HuH-7 (cell line): ENCODE measurements at regions not wholly inside any gene's neighbourhood (a gene's known extent, or its start where the extent isn't known, plus 50 kb on each side); places are given as distances from the start of the nearest gene placed in this dataset.
"Not testable (repeated sequence)": the region's sequence is repeated elsewhere in the genome, so short reads cannot be mapped to it uniquely, and the experiment has no call there.

ENCODE experiments used
- DNase-seq: peaks from one replicate; pipeline ENCODE4 v3.0.0; 2011; ENCODE audit warnings: low spot score

DNA sequence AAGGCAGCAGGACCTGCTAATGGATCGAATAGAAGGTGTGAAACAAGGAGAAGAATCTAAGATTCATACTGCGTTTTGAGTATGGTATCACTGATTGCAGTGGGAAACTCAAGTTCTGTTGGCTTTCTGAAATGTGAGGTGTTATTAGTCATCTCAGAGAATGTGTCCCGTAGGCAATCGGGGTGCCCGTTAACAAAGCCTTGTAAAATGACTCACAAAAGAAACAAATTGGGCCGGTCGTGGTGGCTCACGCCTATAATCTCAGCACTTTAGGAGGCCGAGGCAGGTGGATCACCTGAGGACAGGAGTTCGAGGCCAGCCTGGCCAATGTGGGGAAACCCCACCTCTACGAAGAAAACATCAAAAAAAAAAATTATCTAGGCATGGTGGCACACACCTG, 118.2 kb upstream of the C7orf33 start:
- no peak for DNase-seq

- no peak for DNase-seq
Measured at GRCh38 chr7:148473703-148474480, 116.7 kb upstream of the C7orf33 start.

DNA sequence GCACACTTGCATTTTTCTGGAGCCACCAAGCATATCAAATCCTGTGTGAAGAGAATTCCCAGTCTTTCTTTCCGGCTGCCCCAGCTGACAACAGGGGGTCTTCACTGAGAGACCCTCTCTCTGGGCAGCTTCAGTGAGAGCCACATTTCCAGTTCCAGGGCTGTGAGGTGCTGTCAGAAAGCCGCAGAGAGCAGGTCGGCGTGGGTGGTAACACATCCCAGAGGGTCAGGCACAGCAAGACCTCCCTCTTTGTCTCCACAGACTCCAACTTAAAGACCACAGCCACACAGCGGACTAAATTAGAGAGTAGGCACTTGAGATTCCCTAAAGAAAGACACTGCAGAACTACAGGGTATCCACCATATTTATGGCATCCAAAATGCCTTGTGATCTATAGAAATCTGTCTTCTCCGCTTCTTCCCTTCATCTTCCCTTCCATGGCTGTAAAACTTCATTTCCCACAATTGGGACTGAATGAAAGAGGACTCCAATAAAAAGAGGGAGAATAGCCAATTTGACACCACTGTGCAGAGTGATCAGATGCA, 116.0 kb upstream of the C7orf33 start:
- DNase-seq: no peak

DNA sequence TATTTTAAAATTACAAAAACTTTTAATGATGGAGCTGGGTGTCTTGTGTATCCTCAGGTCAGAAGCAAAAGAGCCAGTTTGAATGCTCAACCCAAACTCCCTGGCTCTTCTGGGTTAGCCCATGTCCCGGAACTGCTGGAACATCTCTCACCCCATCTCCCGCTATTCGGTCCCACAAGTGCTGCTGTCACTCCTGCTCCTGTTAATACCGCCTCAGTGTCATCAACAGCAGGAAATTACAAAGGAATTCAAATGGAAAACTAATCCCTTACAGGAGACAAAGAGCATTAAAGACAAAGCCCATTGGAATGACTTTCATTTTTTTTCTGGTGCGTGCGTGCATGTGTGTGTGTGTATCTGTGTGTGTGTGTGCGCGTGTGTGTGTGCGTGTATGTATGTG, 112.0 kb upstream of the C7orf33 start:
- no peak for DNase-seq

- DNase-seq: no peak
Measured at GRCh38 chr7:148480479-148481146, 110.0 kb upstream of the C7orf33 start.

DNA sequence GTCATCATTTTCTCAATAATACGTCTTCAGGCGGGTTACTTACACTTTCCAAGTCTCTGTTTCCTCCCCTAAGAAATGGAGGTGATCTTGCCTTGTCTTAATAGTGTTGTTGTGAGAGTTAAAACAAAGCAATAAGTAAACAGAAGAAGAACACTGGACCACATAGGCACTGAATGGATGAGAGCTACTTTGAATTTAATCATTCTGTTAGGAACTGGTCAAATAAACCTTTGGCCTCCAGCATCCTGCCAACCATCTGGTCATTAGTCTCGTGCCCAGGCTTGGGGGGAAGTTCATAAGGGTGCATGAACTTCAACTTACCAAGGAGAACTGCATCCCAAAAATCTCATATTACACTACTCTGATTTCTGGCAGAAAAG, 109.4 kb upstream of the C7orf33 start:
- DNase-seq: no peak

DNA sequence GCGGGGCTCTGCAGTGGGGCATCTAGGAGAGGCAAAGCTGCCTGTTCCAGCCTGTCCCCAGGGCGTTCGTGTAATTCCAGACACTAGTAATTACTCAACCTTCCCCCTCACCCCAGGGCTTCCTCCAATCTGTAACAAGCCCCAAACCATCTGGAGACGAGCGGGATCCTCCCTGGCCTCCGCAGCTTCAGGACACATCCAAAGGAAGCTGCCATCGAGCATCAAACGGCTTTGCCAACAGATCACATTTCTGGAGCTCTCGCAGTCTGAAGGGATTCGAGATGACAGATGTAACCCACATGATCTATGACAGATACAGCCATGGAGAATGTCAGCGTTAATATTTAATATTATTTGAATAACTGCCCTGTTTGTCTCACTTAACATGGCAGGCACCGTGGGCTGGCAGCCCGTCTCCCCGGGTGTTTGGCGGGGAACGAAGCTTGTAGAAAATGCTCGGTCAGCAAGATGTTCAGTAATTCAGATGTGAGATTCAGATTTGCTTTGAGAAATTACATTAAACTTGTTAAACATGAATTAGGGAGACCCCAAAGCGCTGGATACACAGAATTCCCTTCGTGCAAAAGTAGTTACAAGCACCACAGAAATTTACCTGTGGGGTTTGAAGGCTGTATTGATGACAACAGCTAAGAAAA, 108.5 kb upstream of the C7orf33 start:
- no peak for DNase-seq

- no peak for DNase-seq
Measured at GRCh38 chr7:148483515-148484308, 106.9 kb upstream of the C7orf33 start.

GRCh38 chr7:148484486-148484885, 106.1 kb upstream of the C7orf33 start:
- no peak for DNase-seq

GRCh38 chr7:148485618-148486017, 104.9 kb upstream of the C7orf33 start:
- DNase-seq: no peak

DNA sequence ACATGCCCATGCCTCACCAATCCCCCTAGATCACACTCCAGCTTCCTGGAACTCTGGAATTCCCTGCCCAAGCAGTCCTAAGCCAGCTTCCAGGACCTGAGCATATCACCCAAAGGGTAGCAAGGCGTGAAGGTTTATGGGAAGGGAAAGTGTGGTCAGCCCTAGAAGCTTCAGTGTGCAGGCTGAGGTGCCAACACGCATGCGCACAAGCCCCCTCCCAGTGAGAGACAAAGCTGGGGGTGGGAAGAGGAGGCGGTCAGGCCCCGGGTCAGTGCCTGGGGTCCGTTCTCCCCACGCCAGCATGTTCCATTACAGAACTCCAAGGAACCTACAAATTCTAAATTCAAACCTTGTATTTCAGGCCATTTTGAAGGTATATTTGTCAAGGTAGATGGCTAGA, 103.6 kb upstream of the C7orf33 start:
- DNase-seq: no peak

DNA sequence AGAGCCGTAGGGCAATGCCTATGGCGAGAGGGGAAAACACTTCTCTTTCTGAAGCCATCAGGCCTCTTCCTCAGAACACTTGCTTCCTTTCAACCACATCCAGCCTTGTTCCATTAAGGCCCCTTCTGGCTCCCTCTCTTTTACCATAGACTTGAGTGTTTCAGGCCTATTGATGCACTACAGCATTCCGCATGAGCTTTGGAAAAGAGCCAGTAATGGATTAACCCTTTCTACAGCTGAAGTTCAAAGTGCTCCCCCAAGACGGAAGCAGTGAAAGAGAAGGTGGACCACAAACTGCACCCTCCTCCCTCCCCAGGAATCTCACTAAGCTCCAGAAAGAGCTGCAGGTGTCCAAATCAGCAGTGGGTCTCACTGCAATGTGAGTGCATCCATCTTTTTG, 102.7 kb upstream of the C7orf33 start:
- DNase-seq: no peak

DNA sequence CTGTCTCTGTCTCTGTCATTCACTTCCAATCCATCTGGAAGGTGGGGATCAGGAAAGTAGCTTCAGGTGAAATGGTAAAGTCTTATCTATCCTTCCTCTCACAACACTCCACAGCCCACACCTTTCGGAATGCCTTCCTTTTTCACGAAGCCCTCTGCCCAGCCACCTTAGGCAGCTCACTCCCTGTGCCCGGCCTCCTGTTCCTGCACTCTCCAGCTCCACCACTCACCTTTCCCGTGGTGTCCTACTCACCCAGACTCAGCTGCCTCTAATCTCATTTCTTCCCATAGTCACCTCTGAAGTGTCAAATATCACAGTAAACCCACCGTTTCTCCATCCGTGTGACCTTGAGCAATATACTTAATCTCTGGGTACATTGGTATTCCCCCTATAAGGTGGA, 100.9 kb upstream of the C7orf33 start:
- DNase-seq: no peak

DNA sequence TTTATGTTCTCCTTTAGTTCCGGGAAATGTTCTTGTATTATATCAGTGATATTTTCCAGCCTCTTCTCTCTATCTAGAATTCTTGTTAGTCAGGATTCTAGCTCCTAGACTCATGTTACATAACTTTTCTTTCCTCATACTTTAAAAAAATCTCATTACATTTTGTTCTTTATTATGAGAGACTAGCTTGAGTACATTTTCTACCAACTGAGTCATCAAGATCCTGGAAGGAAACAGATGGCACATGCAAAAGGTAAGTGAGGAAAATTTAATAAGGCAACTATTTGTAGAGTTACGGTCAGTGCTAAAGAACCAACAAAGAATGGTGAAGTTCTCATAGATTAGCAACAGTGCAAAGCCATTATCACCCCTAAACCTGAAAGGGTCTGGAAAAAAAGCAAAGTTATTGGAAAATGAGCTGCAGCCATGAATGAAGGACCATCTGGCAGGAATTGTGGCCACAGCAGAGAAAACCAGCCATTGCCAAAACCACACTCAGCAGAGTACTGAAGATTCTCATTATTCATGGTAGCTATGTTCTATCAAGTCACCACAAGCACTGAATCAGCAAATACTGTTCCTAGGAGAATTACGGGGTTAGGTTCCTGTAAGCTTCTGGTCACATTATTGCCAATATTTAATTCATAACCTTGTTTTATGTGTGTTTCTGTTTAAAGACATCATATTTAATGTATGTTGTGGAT, 98.3 kb upstream of the C7orf33 start:
- no peak for DNase-seq

- DNase-seq: no peak
Measured at GRCh38 chr7:148495605-148496004, 95.0 kb upstream of the C7orf33 start.

- DNase-seq: no peak
Measured at GRCh38 chr7:148500978-148501377, 89.6 kb upstream of the C7orf33 start.

DNA sequence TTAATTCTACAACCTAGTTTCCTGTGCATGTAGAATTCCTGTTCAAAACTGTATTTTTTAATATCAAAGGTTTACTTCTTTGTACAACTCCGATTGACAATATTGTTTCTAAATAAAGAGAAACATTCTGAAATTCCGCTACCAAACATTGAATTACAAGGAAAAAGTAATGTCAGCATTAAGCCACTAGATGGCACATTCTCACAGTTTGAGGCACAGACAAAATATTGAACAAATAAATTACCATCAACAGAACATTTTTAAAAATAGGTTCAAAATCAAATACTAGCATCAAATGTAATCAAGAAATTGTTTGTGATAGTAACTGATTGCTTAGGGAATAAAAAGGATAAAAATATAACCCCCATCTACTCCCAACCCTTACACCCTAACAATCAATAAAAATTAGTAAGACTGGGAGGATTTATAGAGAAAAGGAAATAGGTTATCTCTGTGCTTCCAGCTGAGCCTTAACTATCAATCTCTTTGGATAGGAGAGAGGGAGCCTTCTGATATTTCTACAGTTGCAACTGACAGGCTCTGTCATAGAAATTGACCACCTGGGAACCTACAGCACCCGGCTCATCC, 86.6 kb upstream of the C7orf33 start:
- DNase-seq: no peak

- DNase-seq: no peak
Measured at GRCh38 chr7:148505645-148506375, 84.8 kb upstream of the C7orf33 start.

DNA sequence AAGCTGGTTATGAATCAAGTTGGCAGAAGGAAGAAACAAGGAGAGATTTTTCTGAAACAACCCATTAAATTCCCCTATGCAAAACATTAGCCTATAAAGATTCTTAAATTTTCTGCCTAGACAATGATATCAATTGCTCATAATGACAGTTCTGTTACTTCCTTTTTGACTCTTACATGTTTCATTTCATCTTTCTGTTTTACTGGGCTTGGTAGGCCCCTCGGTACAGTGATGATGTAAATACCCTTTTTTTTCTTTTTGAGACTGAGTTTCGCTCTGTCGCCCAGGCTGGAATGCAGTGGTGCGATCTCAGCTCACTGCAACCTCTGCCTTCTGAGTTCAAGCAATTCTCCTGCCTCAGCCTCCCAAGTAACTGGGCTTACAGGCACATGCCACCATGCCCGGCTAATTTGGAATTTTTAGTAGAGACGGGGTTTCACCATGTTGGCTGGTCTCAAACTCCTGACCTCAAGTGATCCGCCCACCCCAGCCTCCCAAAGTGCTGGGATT, 83.4 kb upstream of the C7orf33 start:
- DNase-seq: not testable (repeated sequence)

DNA sequence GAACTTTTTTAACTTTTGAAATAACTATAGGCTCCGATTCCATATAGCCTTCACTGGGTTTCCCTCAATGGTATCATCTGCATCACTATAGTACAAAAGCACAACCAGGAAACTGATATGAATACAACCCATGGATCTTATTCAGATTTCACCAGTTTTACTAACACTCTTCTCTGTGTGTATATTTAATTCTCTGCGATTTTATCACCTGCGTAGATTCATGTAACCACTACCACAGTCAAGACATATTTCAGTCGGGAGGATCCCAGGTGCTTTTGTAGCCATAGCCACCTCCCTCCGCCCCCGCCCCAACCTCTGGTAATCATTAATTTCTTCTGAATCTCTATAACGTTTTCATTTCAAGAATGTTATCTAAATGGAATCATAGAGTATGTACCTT, 82.8 kb upstream of the C7orf33 start:
- no peak for DNase-seq
